H9 (cell line): ENCODE measurements at regions not wholly inside any gene's neighbourhood (a gene's known extent, or its start where the extent isn't known, plus 50 kb on each side); places are given as distances from the start of the nearest gene placed in this dataset.

Experiments
- DNase-seq: peaks from one replicate; pipeline ENCODE4 v3.0.0-alpha.2; 2017
- H2AFZ ChIP-seq: one replicate; pipeline ENCODE4 v1.6.1; 2013; ENCODE audit warnings: mild to moderate bottlenecking, low read length, control low read depth, moderate library complexity
- H2AK5ac ChIP-seq: 2 replicates; pipeline ENCODE4 v1.6.1; 2013; ENCODE audit warnings: low read length, control low read depth, mixed read lengths; ENCODE audit not compliant: insufficient read length
- H2BK120ac ChIP-seq: one replicate; pipeline ENCODE4 v1.6.1; 2013; ENCODE audit warnings: low read depth, mild to moderate bottlenecking, low read length, control low read depth, inconsistent platforms; ENCODE audit not compliant: poor library complexity, severe bottlenecking
- H2BK12ac ChIP-seq: 2 replicates; pipeline ENCODE4 v1.6.1; 2013; ENCODE audit warnings: low read length, control low read depth, mixed read lengths, low read depth; ENCODE audit not compliant: insufficient read length
- H2BK15ac ChIP-seq: 2 replicates; pipeline ENCODE4 v1.6.1; 2013; ENCODE audit warnings: low read depth, low read length, control low read depth
- H2BK20ac ChIP-seq: one replicate; pipeline ENCODE4 v1.6.1; 2013; ENCODE audit warnings: low read depth, mild to moderate bottlenecking, low read length, control low read depth, inconsistent platforms; ENCODE audit not compliant: poor library complexity, severe bottlenecking
- H2BK5ac ChIP-seq: 2 replicates; pipeline ENCODE4 v1.6.1; 2013; ENCODE audit warnings: low read length, control low read depth, mixed read lengths; ENCODE audit not compliant: insufficient read length
- H3K14ac ChIP-seq: 2 replicates; pipeline ENCODE4 v1.6.1; 2013; ENCODE audit warnings: low read length, control low read depth; ENCODE audit not compliant: insufficient read depth
- H3K18ac ChIP-seq: 2 replicates; pipeline ENCODE4 v1.6.1; 2013; ENCODE audit warnings: low read depth, mild to moderate bottlenecking, mixed read lengths, low read length, control low read depth; ENCODE audit not compliant: insufficient read length
- H3K23ac ChIP-seq: 2 replicates; pipeline ENCODE4 v1.6.1; 2013; ENCODE audit warnings: low read length, control low read depth, mixed read lengths, low read depth; ENCODE audit not compliant: insufficient read length
- H3K23me2 ChIP-seq: 2 replicates; pipeline ENCODE4 v1.6.1; 2013; ENCODE audit warnings: low read depth, mild to moderate bottlenecking, mixed read lengths, low read length, control low read depth; ENCODE audit not compliant: insufficient read length, poor library complexity, severe bottlenecking
- H3K27ac ChIP-seq: 2 replicates; pipeline ENCODE4 v1.5.1; 2013; ENCODE audit warnings: low read length, control low read depth, mixed read lengths, low read depth; ENCODE audit not compliant: insufficient read length
- H3K27me3 ChIP-seq: 2 replicates; pipeline ENCODE4 v1.6.1; 2013; ENCODE audit warnings: low read length, control low read depth, inconsistent platforms; ENCODE audit not compliant: insufficient read depth
- H3K4ac ChIP-seq: 2 replicates; pipeline ENCODE4 v1.6.1; 2013; ENCODE audit warnings: low read depth, mild to moderate bottlenecking, control low read depth, inconsistent platforms, low read length, moderate library complexity
- H3K4me1 ChIP-seq: 2 replicates; pipeline ENCODE4 v1.6.1; 2013; ENCODE audit warnings: low read length, control low read depth, inconsistent platforms; ENCODE audit not compliant: insufficient read depth
- H3K4me2 ChIP-seq: 2 replicates; pipeline ENCODE4 v1.6.1; 2013; ENCODE audit warnings: low read length, control low read depth, mixed read lengths; ENCODE audit not compliant: insufficient read length, insufficient read depth
- H3K56ac ChIP-seq: 2 replicates; pipeline ENCODE4 v1.6.1; 2013; ENCODE audit warnings: low read depth, mild to moderate bottlenecking, mixed read lengths, low read length, control low read depth; ENCODE audit not compliant: insufficient read length
- H3K79me1 ChIP-seq: 2 replicates; pipeline ENCODE4 v1.6.1; 2013; ENCODE audit warnings: low read depth, mild to moderate bottlenecking, moderate library complexity, low read length, control low read depth, inconsistent platforms; ENCODE audit not compliant: insufficient read depth, poor library complexity, severe bottlenecking
- H3K79me2 ChIP-seq: 2 replicates; pipeline ENCODE4 v1.6.1; 2013; ENCODE audit warnings: low read length, control low read depth, inconsistent platforms; ENCODE audit not compliant: insufficient read depth
- H3K9ac ChIP-seq: 2 replicates; pipeline ENCODE4 v1.6.1; 2013; ENCODE audit warnings: low read length, control low read depth, mixed read lengths; ENCODE audit not compliant: insufficient read length; ENCODE audit errors: extremely low read depth
- H3K9me3 ChIP-seq: one replicate; pipeline ENCODE4 v1.6.1; 2013; ENCODE audit warnings: low read depth, low read length, inconsistent platforms; ENCODE audit not compliant: control insufficient read depth
- H3T11ph ChIP-seq: one replicate; pipeline ENCODE4 v1.6.1; 2013; ENCODE audit warnings: mild to moderate bottlenecking, low read length, control low read depth, inconsistent platforms
- H4K20me1 ChIP-seq: one replicate; pipeline ENCODE4 v1.6.1; 2013; ENCODE audit not compliant: control insufficient read depth, insufficient read length, insufficient read depth
- H4K5ac ChIP-seq: 2 replicates; pipeline ENCODE4 v1.6.1; 2013; ENCODE audit warnings: low read depth, mild to moderate bottlenecking, mixed read lengths, low read length, control low read depth; ENCODE audit not compliant: insufficient read length
- H4K8ac ChIP-seq: replicated peaks from 2 replicates; pipeline ENCODE4 v1.6.1; 2013; ENCODE audit warnings: low read length, control low read depth, mixed read lengths, low read depth; ENCODE audit not compliant: insufficient read length
- H4K91ac ChIP-seq: 2 replicates; pipeline ENCODE4 v1.6.1; 2013; ENCODE audit warnings: low read depth, mild to moderate bottlenecking, moderate library complexity, mixed read lengths, low read length, control low read depth; ENCODE audit not compliant: insufficient read length
- H3K27ac Mint-ChIP-seq, 3 experiments: 2 replicates in 2 of 3; 3 replicates in 1 of 3; pipeline ENCODE4 v1.8.0; 2020 to 2021; ENCODE audit warnings: mixed read lengths in 3 of 3, mild to moderate bottlenecking in 1 of 3, moderate library complexity in 1 of 3
- H3K27me3 Mint-ChIP-seq: 2 replicates; pipeline ENCODE4 v1.8.0; 2021; ENCODE audit warnings: low read depth, mild to moderate bottlenecking, moderate library complexity, mixed read lengths
- H3K36me3 Mint-ChIP-seq, 3 experiments: 2 replicates in 2 of 3; 3 replicates in 1 of 3; pipeline ENCODE4 v1.8.0; 2020 to 2021; ENCODE audit warnings: low read depth in 3 of 3, mixed read lengths in 3 of 3; ENCODE audit not compliant: insufficient read depth in 1 of 3
- H3K4me1 Mint-ChIP-seq, 2 experiments: 2 replicates each; pipeline ENCODE4 v1.8.0; 2020; ENCODE audit warnings: mixed read lengths in 2 of 2
- H3K4me3 Mint-ChIP-seq, 2 experiments: 2 replicates in 1 of 2; 3 replicates in 1 of 2; pipeline ENCODE4 v1.8.0; 2020 to 2021; ENCODE audit warnings: mild to moderate bottlenecking in 2 of 2, mixed read lengths in 2 of 2, moderate library complexity in 1 of 2
- H3K9me3 Mint-ChIP-seq, 2 experiments: 2 replicates in 1 of 2; 3 replicates in 1 of 2; pipeline ENCODE4 v1.8.0; 2020; ENCODE audit warnings: mild to moderate bottlenecking in 2 of 2, mixed read lengths in 2 of 2, moderate library complexity in 1 of 2
- CTCF ChIP-seq: fragments of 200-600 bp; sonication (generic); conservative IDR thresholded peaks from 3 replicates; pipeline ENCODE4 v1.8.0; 2021; ENCODE audit warnings: antibody characterized with exemption, mild to moderate bottlenecking
- WGBS: extraction: QIAGEN DNeasy Blood & Tissue Kit; methylation state at CpG from one replicate; pipeline ENCODE4 v1.1.7; 2013; ENCODE audit warnings: missing lambda C conversion rate, low lambda C conversion rate, mixed read lengths; ENCODE audit not compliant: insufficient read length; ENCODE audit errors: extremely low coverage; 5-methylcytosine and 5-hydroxymethylcytosine counted together

GRCh38 chr12:58481811-58482210 lies 438.5 kb downstream of the LRIG3 start:
- Histone ChIP-seq H3K9me3 (no peaks in the 10 kb centered on the region), H3K4ac (no peak overlapping the region), H3K56ac (no peak overlapping the region), H2AK5ac (no peak overlapping the region), H3K14ac (no peak overlapping the region), H3K4me1 (no peaks in the 10 kb centered on the region; the same call in 1 of the 2 replicates), H2BK15ac (no peak overlapping the region), H3K23ac (no peak overlapping the region), H2BK120ac (no peak overlapping the region), H3K27me3 (no peaks in the 10 kb centered on the region), H4K8ac (no peak overlapping the region), H3T11ph (no peak overlapping the region), H4K5ac (no peak overlapping the region), H2BK12ac (no peak overlapping the region), H4K91ac (no peak overlapping the region), H3K79me1 (no peaks in the 10 kb centered on the region), H2BK5ac (no peak overlapping the region), H3K79me2 (no peaks in the 10 kb centered on the region), H3K23me2 (no peaks in the 10 kb centered on the region), H2AFZ (no peak overlapping the region), H3K18ac (no peak overlapping the region), H3K9ac (no peak overlapping the region), H3K4me2 (no peak overlapping the region), H3K27ac (no peak overlapping the region), H2BK20ac (no peak overlapping the region), H4K20me1 (no peaks in the 10 kb centered on the region)
- H3K27me3 Mint-ChIP-seq, result no peaks in the 10 kb centered on the region; the same call in 1 of the 2 replicates
- TF ChIP-seq CTCF, result no peak
- H3K4me3 Mint-ChIP-seq, result no peak overlapping the region; a peak in 1 of 5 replicates
- WGBS, result no CpG with 5 or more reads among the region's 3 CpGs
- peaks cover 10 to 12% of the 10 kb centered on the region in 2 experiments for H3K9me3 Mint-ChIP-seq
- H3K36me3 Mint-ChIP-seq, result peaks cover 5 to 13% (median 7%) of the 10 kb centered on the region in 3 experiments; a peak in 3 of 7 replicates
- H3K4me1 Mint-ChIP-seq, result peaks cover 20 to 23% of the 10 kb centered on the region in 2 experiments
- H3K27ac Mint-ChIP-seq, result no peak overlapping the region
- DNase-seq, result no peak
